ENCODE measurements at regions not wholly inside any gene's neighbourhood (a gene's known extent, or its start where the extent isn't known, plus 50 kb on each side); places are given as distances from the start of the nearest gene placed in this dataset.
"Not testable (repeated sequence)": the region's sequence is repeated elsewhere in the genome, so short reads cannot be mapped to it uniquely, and the experiment has no call there.

DNA sequence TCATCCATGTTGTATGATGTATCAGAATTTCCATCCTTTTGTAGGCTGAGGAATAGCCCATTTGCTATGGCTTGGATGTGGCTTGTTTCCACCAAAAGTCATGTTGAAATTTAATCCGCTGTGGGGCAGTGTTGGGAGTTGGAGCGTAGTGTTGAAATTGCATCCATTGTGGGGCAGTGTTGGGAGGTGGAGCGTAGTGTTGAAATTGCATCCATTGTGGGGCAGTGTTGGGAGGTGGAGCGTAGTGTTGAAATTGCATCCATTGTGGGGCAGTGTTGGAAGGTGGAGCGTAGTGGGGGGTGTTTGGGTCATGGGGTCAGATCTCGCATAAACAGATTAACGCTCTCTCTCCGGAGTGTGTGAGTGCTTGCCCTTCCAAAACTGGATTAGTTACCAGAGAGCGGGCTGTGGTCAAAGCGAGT, 53.9 kb upstream of the OTOS start:
- TF ChIP-seq YY1 (IDR thresholded peaks at IDR 0.05; ENCODE audit: low read depth); TAF1 (IDR thresholded peaks at IDR 0.05; ENCODE audit: borderline replicate concordance, low read depth, low read length): not testable (repeated sequence)
- TF ChIP-seq, protein P1, sequence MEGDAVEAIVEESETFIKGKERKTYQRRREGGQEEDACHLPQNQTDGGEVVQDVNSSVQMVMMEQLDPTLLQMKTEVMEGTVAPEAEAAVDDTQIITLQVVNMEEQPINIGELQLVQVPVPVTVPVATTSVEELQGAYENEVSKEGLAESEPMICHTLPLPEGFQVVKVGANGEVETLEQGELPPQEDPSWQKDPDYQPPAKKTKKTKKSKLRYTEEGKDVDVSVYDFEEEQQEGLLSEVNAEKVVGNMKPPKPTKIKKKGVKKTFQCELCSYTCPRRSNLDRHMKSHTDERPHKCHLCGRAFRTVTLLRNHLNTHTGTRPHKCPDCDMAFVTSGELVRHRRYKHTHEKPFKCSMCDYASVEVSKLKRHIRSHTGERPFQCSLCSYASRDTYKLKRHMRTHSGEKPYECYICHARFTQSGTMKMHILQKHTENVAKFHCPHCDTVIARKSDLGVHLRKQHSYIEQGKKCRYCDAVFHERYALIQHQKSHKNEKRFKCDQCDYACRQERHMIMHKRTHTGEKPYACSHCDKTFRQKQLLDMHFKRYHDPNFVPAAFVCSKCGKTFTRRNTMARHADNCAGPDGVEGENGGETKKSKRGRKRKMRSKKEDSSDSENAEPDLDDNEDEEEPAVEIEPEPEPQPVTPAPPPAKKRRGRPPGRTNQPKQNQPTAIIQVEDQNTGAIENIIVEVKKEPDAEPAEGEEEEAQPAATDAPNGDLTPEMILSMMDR (IDR thresholded peaks at IDR 0.05): not testable (repeated sequence)

Measured in SK-N-SH (cell line).